ENCODE measurements at regions not wholly inside any gene's neighbourhood (a gene's known extent, or its start where the extent isn't known, plus 50 kb on each side); places are given as distances from the start of the nearest gene placed in this dataset.

GRCh38 chr22:27467711-27468110, 333.8 kb downstream of the MN1 start:
- H3K27ac ChIP-seq (ENCODE audit: low read length), result no peak overlapping the region
- no peaks in the 10 kb centered on the region for H3F3A ChIP-seq (ENCODE audit: insufficient read depth, low read length)
- no peak for TF ChIP-seq CTCF (IDR thresholded peaks at IDR 0.05; ENCODE audit: low read length)
- no peak for TF ChIP-seq EZH2phosphoT487 (IDR thresholded peaks at IDR 0.05; ENCODE audit: low read length)
- TF ChIP-seq EZH2 (optimal IDR thresholded peaks at IDR 0.05; ENCODE audit: low read depth, low read length), result no peak
- H3K9me2 ChIP-seq (replicated peaks; ENCODE audit: insufficient read depth, low read length), result no peaks in the 10 kb centered on the region
- no peak for DNase-seq
- H2AFZ ChIP-seq (ENCODE audit: low read length), result no peak overlapping the region
- H3K9ac ChIP-seq (ENCODE audit: low read length), result no peak overlapping the region
- H3K4me2 ChIP-seq (ENCODE audit: low read depth, low read length), result no peak overlapping the region
- H3K9me3 ChIP-seq (replicated peaks; ENCODE audit: insufficient read depth, low read length), result no peaks in the 10 kb centered on the region
- peaks cover 71% of the 10 kb centered on the region for H3K27me3 ChIP-seq (replicated peaks; ENCODE audit: insufficient read depth, low read length)
- H3K4me3 ChIP-seq (ENCODE audit: low read length), result no peak overlapping the region
- H4K20me1 ChIP-seq (ENCODE audit: insufficient read depth, low read length), result no peaks in the 10 kb centered on the region
- H3K4me1 ChIP-seq (ENCODE audit: low read length), result no peaks in the 10 kb centered on the region
- no peaks in the 10 kb centered on the region for H3K79me2 ChIP-seq (ENCODE audit: low read length)
- H3K36me3 ChIP-seq (replicated peaks; ENCODE audit: insufficient read depth, low read length), result no peaks in the 10 kb centered on the region

DNA sequence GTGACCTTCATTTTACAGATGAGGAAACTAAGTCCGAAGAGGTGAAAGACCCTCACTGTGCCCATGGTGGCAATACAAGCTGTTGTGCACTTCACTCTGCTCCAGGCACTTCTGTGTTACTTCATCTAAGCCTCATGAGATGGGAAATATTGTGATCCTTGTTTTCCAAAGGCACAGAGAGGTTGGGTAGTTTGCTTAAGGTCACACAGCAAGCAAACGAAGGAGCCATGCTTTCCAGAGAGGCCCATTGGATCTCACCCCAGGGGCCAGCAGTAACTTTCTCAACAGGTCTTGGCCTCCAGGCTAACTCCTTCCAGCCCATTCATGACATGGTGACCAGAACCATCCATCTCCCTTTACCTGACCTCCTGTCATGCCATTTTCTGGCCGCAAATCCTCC, 332.8 kb downstream of the MN1 start:
- no peaks in the 10 kb centered on the region for H3F3A ChIP-seq (ENCODE audit: insufficient read depth, low read length)
- no peaks in the 10 kb centered on the region for H3K79me2 ChIP-seq (ENCODE audit: low read length)
- peaks cover 62% of the 10 kb centered on the region for H3K27me3 ChIP-seq (replicated peaks; ENCODE audit: insufficient read depth, low read length)
- no peak overlapping the region for H3K27ac ChIP-seq (ENCODE audit: low read length)
- no peaks in the 10 kb centered on the region for H3K4me1 ChIP-seq (ENCODE audit: low read length)
- H3K36me3 ChIP-seq (replicated peaks; ENCODE audit: insufficient read depth, low read length), result no peaks in the 10 kb centered on the region
- H2AFZ ChIP-seq (ENCODE audit: low read length), result no peak overlapping the region
- no peak for DNase-seq
- H3K9me2 ChIP-seq (replicated peaks; ENCODE audit: insufficient read depth, low read length), result no peaks in the 10 kb centered on the region
- no peak overlapping the region for H3K4me2 ChIP-seq (ENCODE audit: low read depth, low read length)
- H3K4me3 ChIP-seq (ENCODE audit: low read length), result no peak overlapping the region
- H3K9ac ChIP-seq (ENCODE audit: low read length), result no peak overlapping the region
- TF ChIP-seq EZH2phosphoT487 (IDR thresholded peaks at IDR 0.05; ENCODE audit: low read length), result no peak
- TF ChIP-seq EZH2 (optimal IDR thresholded peaks at IDR 0.05; ENCODE audit: low read depth, low read length), result no peak
- TF ChIP-seq CTCF (IDR thresholded peaks at IDR 0.05; ENCODE audit: low read length), result no peak
- H4K20me1 ChIP-seq (ENCODE audit: insufficient read depth, low read length), result no peaks in the 10 kb centered on the region
- H3K9me3 ChIP-seq (replicated peaks; ENCODE audit: insufficient read depth, low read length), result no peaks in the 10 kb centered on the region

- peaks cover 61% of the 10 kb centered on the region for H3K27me3 ChIP-seq (replicated peaks; ENCODE audit: insufficient read depth, low read length)
- H3K27ac ChIP-seq (ENCODE audit: low read length), result no peak overlapping the region
- H3K36me3 ChIP-seq (replicated peaks; ENCODE audit: insufficient read depth, low read length), result no peaks in the 10 kb centered on the region
- H3K9me3 ChIP-seq (replicated peaks; ENCODE audit: insufficient read depth, low read length), result no peaks in the 10 kb centered on the region
- H3K9ac ChIP-seq (ENCODE audit: low read length), result no peak overlapping the region
- no peaks in the 10 kb centered on the region for H3K79me2 ChIP-seq (ENCODE audit: low read length)
- no peaks in the 10 kb centered on the region for H3K4me1 ChIP-seq (ENCODE audit: low read length)
- TF ChIP-seq EZH2 (optimal IDR thresholded peaks at IDR 0.05; ENCODE audit: low read depth, low read length) (no peak), EZH2phosphoT487 (IDR thresholded peaks at IDR 0.05; ENCODE audit: low read length) (no peak), CTCF (IDR thresholded peaks at IDR 0.05; ENCODE audit: low read length) (no peak)
- no peak overlapping the region for H3K4me3 ChIP-seq (ENCODE audit: low read length)
- H3K9me2 ChIP-seq (replicated peaks; ENCODE audit: insufficient read depth, low read length), result no peaks in the 10 kb centered on the region
- H2AFZ ChIP-seq (ENCODE audit: low read length), result no peak overlapping the region
- no peak overlapping the region for H3K4me2 ChIP-seq (ENCODE audit: low read depth, low read length)
- H4K20me1 ChIP-seq (ENCODE audit: insufficient read depth, low read length), result no peaks in the 10 kb centered on the region
- no peak for DNase-seq
- H3F3A ChIP-seq (ENCODE audit: insufficient read depth, low read length), result no peaks in the 10 kb centered on the region
Measured at GRCh38 chr22:27470169-27470772, 331.3 kb downstream of the MN1 start.

Data from MM.1S (cell line).